HK-2 (cell line): ENCODE measurements at regions not wholly inside any gene's neighbourhood (a gene's known extent, or its start where the extent isn't known, plus 50 kb on each side); places are given as distances from the start of the nearest gene placed in this dataset.
"Not testable (repeated sequence)": the region's sequence is repeated elsewhere in the genome, so short reads cannot be mapped to it uniquely, and the experiment has no call there.

ENCODE experiments used
- DNase-seq: peaks from one replicate; pipeline ENCODE4 v3.0.0-alpha.2; 2018; ENCODE audit not compliant: unreplicated experiment

- DNase-seq, result peak; percentile 53
Measured at GRCh38 chr6:12348530-12349511, 58.7 kb downstream of the EDN1 start.

- no peak for DNase-seq
Measured at GRCh38 chr6:12350644-12351170, 60.5 kb downstream of the EDN1 start.

GRCh38 chr6:12351672-12352071, 61.5 kb downstream of the EDN1 start:
- no peak for DNase-seq

- no peak for DNase-seq
Measured at GRCh38 chr6:12353731-12354130, 63.6 kb downstream of the EDN1 start.

- DNase-seq, result no peak
Measured at GRCh38 chr6:12354499-12354898, 64.3 kb downstream of the EDN1 start.

- DNase-seq, result no peak
Measured at GRCh38 chr6:12355354-12355753, 65.2 kb downstream of the EDN1 start.

GRCh38 chr6:12356431-12356830, 66.3 kb downstream of the EDN1 start:
- no peak for DNase-seq

- DNase-seq, result no peak
Measured at GRCh38 chr6:12356983-12357972, 67.1 kb downstream of the EDN1 start.

GRCh38 chr6:12359036-12359435, 68.9 kb downstream of the EDN1 start:
- no peak for DNase-seq

- DNase-seq, result no peak
Measured at GRCh38 chr6:12361042-12361765, 71.0 kb downstream of the EDN1 start.

GRCh38 chr6:12363277-12363650, 73.1 kb downstream of the EDN1 start:
- not testable (repeated sequence) for DNase-seq

- peak; percentile 63 for DNase-seq
Measured at GRCh38 chr6:12363651-12364381, 73.7 kb downstream of the EDN1 start.

GRCh38 chr6:12364621-12365020, 74.5 kb downstream of the EDN1 start:
- DNase-seq, result no peak

- no peak for DNase-seq
Measured at GRCh38 chr6:12366731-12367130, 76.6 kb downstream of the EDN1 start.

GRCh38 chr6:12367412-12367811, 77.3 kb downstream of the EDN1 start:
- no peak for DNase-seq

GRCh38 chr6:12369355-12369754, 79.2 kb downstream of the EDN1 start:
- DNase-seq, result no peak

GRCh38 chr6:12369781-12370262, 79.7 kb downstream of the EDN1 start:
- peak; percentile 8 for DNase-seq

- DNase-seq, result no peak
Measured at GRCh38 chr6:12371151-12371550, 81.0 kb downstream of the EDN1 start.

GRCh38 chr6:12371641-12372146, 81.5 kb downstream of the EDN1 start:
- no peak for DNase-seq

GRCh38 chr6:12379181-12379580, 89.0 kb downstream of the EDN1 start:
- no peak for DNase-seq
